Stimulated activated CD4-positive, alpha-beta T cell treated with anti-CD3 and anti-CD28 coated beads, Interleukin-4, amount 100 ng/mL, for 1 hour (primary cell): ENCODE measurements at regions not wholly inside any gene's neighbourhood (a gene's known extent, or its start where the extent isn't known, plus 50 kb on each side); places are given as distances from the start of the nearest gene placed in this dataset.
"Not testable (repeated sequence)": the region's sequence is repeated elsewhere in the genome, so short reads cannot be mapped to it uniquely, and the experiment has no call there.

Experiments
- DNase-seq: peaks from one replicate; pipeline ENCODE4 v3.0.0-alpha.2; 2020

- DNase-seq = no peak
These were observed 785.7 kb upstream of the POM121L12 start for GRCh38 chr7:52249741-52250140.

GRCh38 chr7:52247518-52247917 is 787.9 kb upstream of the POM121L12 start:
- no peak for DNase-seq

- no peak for DNase-seq
These were observed 791.7 kb upstream of the POM121L12 start for GRCh38 chr7:52243685-52244084.

GRCh38 chr7:52233248-52233647 is 802.2 kb upstream of the POM121L12 start:
- DNase-seq = no peak

GRCh38 chr7:52211930-52212329 is 823.5 kb upstream of the POM121L12 start:
- no peak for DNase-seq

- DNase-seq = no peak
These were observed 825.8 kb upstream of the POM121L12 start for GRCh38 chr7:52209614-52210013.

- no peak for DNase-seq
These were observed 838.2 kb upstream of the POM121L12 start for GRCh38 chr7:52197221-52197620.

GRCh38 chr7:52195664-52196063 is 839.8 kb upstream of the POM121L12 start:
- no peak for DNase-seq

- no peak for DNase-seq
These were observed 846.2 kb upstream of the POM121L12 start for GRCh38 chr7:52189153-52189778.

- no peak for DNase-seq
These were observed 851.3 kb upstream of the POM121L12 start for GRCh38 chr7:52184006-52184703.

- no peak for DNase-seq
These were observed 855.5 kb upstream of the POM121L12 start for GRCh38 chr7:52179934-52180333.

- DNase-seq = no peak
These were observed 851.5 kb upstream of the COBL start for GRCh38 chr7:52168085-52168484.

GRCh38 chr7:52163311-52163710 is 846.7 kb upstream of the COBL start:
- DNase-seq = no peak

- no peak for DNase-seq
These were observed 844.9 kb upstream of the COBL start for GRCh38 chr7:52161483-52161882.

GRCh38 chr7:52159421-52159820 is 842.8 kb upstream of the COBL start:
- not testable (repeated sequence) for DNase-seq

- no peak for DNase-seq
These were observed 837.8 kb upstream of the COBL start for GRCh38 chr7:52154382-52154781.

GRCh38 chr7:52151559-52151958 is 835.0 kb upstream of the COBL start:
- no peak for DNase-seq

GRCh38 chr7:52150952-52151351 is 834.3 kb upstream of the COBL start:
- no peak for DNase-seq

GRCh38 chr7:52146871-52147634 is 830.4 kb upstream of the COBL start:
- no peak for DNase-seq

GRCh38 chr7:52143219-52143618 is 826.6 kb upstream of the COBL start:
- DNase-seq = no peak

GRCh38 chr7:52140851-52141250 is 824.2 kb upstream of the COBL start:
- no peak for DNase-seq

GRCh38 chr7:52135403-52135802 is 818.8 kb upstream of the COBL start:
- DNase-seq = no peak

GRCh38 chr7:52129278-52129677 is 812.7 kb upstream of the COBL start:
- no peak for DNase-seq

- no peak for DNase-seq
These were observed 804.3 kb upstream of the COBL start for GRCh38 chr7:52120912-52121311.
